DMS53 treated with DMSO at 0.1 percent for 48 hours (cell line): ENCODE measurements at regions not wholly inside any gene's neighbourhood (a gene's known extent, or its start where the extent isn't known, plus 50 kb on each side); places are given as distances from the start of the nearest gene placed in this dataset.

Experiments used
- DNase-seq: peaks from one replicate; lab custom pipeline; 2025; ENCODE audit not compliant: unreplicated experiment; lab: John Stamatoyannopoulos, UW

- no peak for DNase-seq
Measured at GRCh38 chr2:61722800-61723199, 131.1 kb downstream of the FAM161A start.

DNA sequence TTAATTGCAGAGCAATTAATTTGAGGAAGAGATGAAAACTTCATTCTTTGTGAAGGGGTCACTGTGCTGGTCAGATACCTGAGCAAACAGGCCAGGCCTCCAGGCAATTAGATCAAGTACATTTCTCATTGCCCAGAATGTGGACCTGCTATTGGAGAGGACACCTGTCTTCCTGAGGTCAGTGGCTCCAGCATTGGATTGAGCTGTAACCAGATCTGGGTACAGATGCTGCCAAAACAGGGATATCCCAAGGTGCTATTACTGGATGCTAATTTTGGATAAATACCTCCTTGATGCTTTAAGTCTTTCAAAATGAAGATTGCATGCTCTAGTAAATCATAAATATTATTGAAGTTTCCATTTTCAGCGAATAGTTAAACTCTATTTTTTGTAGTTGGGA is 131.5 kb downstream of the FAM161A start:
- DNase-seq, result no peak

DNA sequence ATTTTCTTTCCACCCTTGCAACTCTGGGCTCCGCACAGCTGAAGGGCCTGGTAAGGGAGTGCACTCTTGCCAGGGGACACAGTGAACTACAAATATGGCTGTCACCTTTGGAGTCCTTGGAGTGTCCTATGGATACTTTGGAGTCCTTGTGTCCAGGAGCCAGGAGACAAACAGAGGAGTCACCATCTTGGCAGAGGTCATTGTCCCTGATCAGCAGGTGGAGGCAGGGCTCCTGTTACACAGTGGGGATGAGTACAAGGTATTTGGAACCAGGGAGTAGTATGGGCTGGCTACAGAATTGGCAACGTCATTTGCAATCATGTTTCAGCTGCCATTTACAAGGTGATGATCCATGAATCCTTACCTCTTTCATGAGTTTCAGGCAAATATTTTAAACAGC is 132.5 kb downstream of the FAM161A start:
- DNase-seq, result no peak

- no peak for DNase-seq
Measured at GRCh38 chr2:61720911-61721310, 132.9 kb downstream of the FAM161A start.

DNA sequence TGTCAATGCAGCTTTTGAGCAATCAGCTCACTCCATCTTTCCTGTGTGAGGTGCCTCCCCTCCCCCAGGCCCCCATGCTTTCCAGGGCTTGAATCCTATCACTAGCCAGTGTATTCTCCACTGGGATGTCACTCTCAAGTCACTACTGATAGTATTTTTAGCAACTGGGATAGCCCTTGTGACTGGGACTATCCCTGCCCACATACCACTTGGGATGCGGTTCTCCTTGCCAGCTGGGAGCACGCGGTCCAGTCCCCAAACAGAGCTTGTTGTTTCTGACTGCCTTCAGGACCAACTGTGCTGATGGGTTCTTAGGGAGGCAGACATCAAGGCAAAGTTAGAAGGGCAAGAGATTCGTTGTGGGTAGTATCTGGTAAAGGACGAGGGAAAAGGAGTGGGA is 134.9 kb downstream of the FAM161A start:
- DNase-seq, result no peak

DNA sequence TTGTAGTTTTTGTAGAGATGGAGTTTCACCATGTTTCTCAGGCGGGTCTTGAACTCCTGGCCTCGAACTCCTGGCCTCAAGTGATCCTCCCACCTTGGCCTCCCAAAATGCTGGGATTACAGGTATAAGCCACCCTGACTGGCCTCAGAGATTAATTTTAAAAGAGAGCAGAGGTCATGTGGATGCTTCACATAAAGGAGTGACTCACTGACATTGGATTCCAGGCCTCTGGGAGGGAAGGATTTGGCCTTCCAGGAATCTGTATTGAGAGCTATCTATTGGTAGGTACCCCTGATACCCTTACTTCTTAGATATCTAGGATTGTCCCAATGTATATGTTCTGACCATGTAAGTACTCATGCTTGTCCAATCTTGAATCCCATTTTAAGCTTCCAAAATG is 138.4 kb downstream of the FAM161A start:
- DNase-seq, result no peak

DNA sequence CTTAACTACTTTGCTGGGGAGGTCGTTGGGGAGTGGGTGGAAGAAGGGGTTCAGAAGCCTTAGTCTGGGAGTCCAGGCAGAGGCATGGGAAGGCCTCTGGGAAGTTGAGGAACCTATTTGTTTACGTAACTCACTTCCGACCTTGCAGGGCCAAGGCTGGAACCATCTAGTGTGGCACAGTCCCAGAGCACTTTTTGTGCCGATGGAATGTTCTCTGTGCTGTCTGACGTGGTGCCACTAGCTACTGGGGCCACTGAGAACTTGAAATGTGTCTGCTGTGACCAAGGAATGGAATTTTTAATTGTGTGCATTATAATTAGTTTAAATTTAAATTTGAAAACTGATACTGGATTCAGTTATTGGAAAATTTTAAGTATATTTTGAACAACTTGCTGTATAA is 139.7 kb downstream of the FAM161A start:
- no peak for DNase-seq

GRCh38 chr2:61713457-61713856 is 140.4 kb downstream of the FAM161A start:
- DNase-seq, result no peak

- no peak for DNase-seq
Measured at GRCh38 chr2:61712060-61712459, 141.8 kb downstream of the FAM161A start.

- peak; percentile 59 for DNase-seq
Measured at GRCh38 chr2:61710711-61711110, 143.1 kb downstream of the FAM161A start.

- peak; percentile 100 for DNase-seq
Measured at GRCh38 chr2:61707984-61708852, 145.6 kb downstream of the FAM161A start.

DNA sequence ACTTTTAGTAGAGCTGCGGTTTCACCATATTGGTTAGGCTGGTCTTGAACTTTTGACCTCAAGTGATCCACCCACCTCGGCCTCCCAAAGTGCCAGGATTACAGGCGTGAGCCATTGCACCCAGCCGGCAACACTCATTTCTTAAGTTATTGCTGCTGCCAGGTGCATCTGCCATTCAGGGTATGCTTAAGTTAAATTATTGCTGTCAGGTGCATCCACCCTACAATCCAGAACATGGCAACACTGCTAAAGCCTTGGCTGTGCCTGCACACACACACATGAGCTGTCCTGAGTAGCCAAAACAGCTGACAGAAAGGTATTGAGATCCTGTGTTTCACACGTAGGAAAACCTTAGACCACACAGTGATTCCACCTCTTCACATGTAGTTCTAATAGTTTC is 148.2 kb downstream of the FAM161A start:
- no peak for DNase-seq

DNA sequence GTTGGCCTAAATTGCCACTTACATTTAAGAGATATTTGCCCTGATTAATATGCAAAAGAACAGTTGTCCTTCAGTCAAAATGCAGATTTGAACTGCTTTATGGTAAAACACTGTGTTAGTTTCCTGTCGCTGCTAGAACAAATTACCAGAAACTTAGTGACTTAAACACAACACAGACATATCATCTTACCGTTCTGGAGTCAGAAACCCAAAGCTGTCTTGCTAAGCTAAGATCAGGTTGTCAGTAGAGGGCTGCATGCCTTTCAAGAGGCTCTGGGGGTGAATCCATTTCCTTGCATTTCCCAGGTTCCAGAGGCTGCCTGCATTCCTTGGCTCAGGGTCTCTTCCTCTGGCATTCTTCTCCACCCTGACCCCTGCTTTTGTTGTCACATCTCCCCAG is 149.5 kb downstream of the FAM161A start:
- DNase-seq, result no peak

DNA sequence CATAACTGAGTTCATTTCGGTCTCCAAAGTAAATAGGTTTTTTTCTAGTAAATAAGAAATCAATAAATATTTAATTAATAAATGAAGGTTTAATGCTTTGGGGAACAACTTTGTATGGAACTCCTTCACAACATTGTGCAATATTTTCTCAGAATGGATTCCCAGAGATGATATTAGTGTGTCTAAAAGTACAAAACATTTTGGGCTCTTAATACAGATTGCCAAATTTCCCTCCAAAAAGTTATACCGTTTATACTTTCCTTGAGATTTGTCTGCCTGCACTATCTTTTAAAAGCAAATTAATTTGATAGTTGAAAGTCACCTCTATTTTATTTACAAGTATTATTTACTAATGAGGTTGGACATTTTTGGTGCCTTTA is 151.8 kb downstream of the FAM161A start:
- no peak for DNase-seq

DNA sequence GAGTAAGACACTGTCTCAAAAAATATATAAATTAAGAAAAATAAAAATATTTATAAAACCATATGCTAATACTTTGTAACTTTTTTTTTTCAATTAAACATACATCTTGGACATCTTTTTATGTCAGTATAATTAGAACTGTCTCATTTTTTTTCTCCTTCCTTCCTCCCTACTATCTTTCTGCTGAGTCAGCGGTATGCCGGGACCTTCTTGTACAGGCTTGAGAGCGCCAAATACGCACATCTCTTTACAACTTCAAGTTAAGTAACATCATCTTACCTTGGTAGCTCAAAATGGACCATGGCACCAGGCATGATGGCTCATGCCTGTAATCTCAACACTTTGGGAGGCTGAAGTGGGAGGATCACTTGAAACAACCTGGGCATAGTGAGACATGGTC is 153.4 kb downstream of the FAM161A start:
- DNase-seq, result no peak

DNA sequence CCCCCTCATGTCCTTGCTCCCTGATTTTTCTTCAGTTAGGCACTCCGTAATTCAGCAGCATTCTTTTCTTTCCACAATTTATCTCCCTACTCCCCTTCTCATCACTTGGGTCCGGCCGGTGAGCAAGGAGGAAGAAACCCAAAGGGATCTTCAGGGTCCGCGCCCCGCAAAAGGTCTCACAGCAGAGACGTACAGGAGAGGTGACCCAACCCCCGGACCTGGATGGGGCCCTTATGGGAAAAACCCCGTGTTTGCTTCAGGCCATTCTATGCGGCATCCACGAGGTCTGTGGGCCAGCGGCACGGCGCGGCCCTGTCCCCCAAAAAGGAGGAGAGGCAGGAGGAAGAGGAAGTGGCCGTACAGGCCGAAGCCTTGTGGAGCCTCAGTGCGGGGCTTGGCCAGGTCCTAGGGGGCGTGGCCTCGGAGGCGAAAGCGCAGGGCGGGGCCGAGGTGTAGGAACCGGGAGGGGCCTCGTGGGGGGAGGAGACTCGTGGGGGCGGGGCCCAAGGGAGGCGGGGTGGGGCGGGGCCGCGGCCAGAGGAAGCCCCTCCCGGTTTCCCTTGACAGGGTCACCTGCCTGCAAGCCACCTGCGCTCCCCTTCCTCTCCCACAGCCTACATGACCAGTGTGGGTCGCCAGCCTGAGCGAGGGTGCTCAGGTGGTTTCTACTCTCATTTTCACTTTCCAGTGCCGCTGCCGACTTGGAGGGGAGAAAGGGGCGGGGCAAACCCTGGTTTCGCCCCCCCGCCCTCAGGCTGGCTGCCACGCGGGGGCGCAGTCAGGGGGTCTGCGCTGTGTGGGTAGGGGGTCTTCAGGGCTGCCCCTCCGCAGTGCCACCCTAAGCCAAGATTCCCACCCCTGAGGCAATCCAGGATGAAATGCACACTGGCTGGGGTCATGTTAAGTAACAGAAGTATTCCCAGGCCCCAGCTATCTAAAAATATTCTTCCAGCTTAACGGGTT is 156.4 kb upstream of the XPO1 start:
- peak; percentile 76 for DNase-seq

DNA sequence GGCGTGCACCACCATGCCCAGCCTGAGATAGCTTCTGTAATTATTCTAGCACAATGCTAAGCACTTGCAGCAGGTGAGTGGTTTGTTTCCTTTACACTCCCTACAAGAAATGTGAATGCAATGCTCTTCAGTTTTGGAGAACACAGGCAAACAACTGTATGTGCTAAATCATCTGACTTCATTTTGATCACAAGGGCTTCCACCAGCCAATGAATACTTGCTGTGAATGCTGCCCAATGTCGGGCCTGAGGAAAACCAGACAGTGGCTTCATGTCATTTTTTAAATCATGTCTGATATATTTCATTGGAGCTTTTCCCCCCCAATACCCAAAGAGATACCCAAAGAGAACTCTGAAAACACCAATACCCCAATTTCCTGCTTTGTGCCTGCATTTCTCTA is 155.6 kb upstream of the XPO1 start:
- DNase-seq, result no peak

- DNase-seq, result no peak
Measured at GRCh38 chr2:61690078-61690596, 152.0 kb upstream of the XPO1 start.

DNA sequence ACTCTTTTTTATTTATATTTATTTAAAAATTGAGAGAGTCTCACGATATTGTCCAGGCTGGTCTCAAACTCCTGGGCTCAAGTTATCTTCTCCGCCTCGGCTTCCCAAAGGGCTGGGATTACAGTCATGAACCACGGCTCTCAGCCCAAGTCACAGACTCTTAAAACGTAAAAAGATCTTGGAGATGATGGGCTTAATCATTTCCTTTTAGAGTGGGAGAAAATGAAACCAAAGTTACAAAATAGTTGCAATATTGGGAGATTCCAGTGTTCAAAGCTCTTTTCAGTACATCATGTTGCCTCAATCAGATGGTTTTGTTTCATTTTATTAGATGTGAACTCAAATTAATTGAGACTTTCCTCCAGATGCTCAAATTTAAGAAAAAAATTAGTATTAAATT is 151.4 kb upstream of the XPO1 start:
- no peak for DNase-seq

GRCh38 chr2:61688369-61689334 is 150.5 kb upstream of the XPO1 start:
- no peak for DNase-seq

DNA sequence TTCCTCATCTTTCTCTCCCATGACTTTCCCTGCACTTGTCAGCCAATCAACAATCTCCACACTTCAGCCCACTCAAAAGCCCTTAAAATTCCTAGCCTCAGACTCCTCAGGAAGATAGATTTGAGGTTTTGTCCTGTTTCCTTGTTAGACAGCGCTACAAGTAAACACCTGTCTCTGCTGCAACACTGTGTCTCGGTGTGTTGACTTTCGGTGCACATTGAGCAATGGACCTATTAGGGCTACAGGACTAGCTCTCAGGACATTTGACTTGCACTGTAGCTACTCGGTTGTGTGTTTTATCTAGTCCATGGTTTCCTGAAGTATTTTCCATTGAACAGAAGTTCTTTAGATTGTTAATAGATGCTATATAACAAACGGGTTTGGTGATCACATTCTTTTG is 140.9 kb upstream of the XPO1 start:
- DNase-seq, result no peak
